Esophagus squamous epithelium (tissue), 4 donors: ENCODE measurements at regions not wholly inside any gene's neighbourhood (a gene's known extent, or its start where the extent isn't known, plus 50 kb on each side); places are given as distances from the start of the nearest gene placed in this dataset.

Experiments used
- CTCF ChIP-seq, 6 experiments: fragments of 450-650 bp in 4 of 6; fragments of 200-600 bp in 2 of 6; sonication (generic) in 2 of 6; IDR thresholded peaks; one replicate each; pipeline ENCODE4 v1.5.1; 2016 to 2019; ENCODE audit warnings: antibody characterized with exemption in 6 of 6, mild to moderate bottlenecking in 4 of 6, moderate library complexity in 4 of 6
- POLR2A ChIP-seq, 4 donors: fragments of 450-650 bp; IDR thresholded peaks; one replicate each; pipeline ENCODE4 v1.6.1; 2017; ENCODE audit warnings: antibody characterized with exemption in 4 of 4, mild to moderate bottlenecking in 4 of 4, moderate library complexity in 3 of 4

- TF ChIP-seq CTCF (IDR thresholded peaks at IDR 0.05) (no peak), POLR2A (IDR thresholded peaks at IDR 0.05) (no peak)
Measured at GRCh38 chr3:76656531-76657070, 383.3 kb upstream of the ROBO2 start.
